AG09309 (cell line): ENCODE measurements at regions not wholly inside any gene's neighbourhood (a gene's known extent, or its start where the extent isn't known, plus 50 kb on each side); places are given as distances from the start of the nearest gene placed in this dataset.
A peak's percentile ranks its signal among the peaks of the same experiment; 100 is the strongest.

Source experiments
- DNase-seq: peaks from one replicate; pipeline ENCODE4 v3.0.0-alpha.2; 2010; ENCODE audit warnings: low read depth
- H3K4me3 ChIP-seq: 2 replicates; pipeline ENCODE4 v1.5.1; 2011; ENCODE audit warnings: mild to moderate bottlenecking, low read depth, low read length, moderate library complexity; ENCODE audit not compliant: control insufficient read depth
- CTCF ChIP-seq: IDR thresholded peaks from 2 replicates; pipeline ENCODE4 v1.5.1; 2011; ENCODE audit warnings: mild to moderate bottlenecking, low read depth, low read length, inconsistent platforms; ENCODE audit not compliant: insufficient read depth, control insufficient read depth; ENCODE audit errors: missing control alignments

- no peak for TF ChIP-seq CTCF
- H3K4me3 ChIP-seq: no peak overlapping the region
- no peak for DNase-seq
Observed at GRCh38 chr9:1416261-1416660, 366.1 kb downstream of the DMRT2 start.

- no peak for TF ChIP-seq CTCF
- no peak overlapping the region for H3K4me3 ChIP-seq
- DNase-seq: no peak
Observed at GRCh38 chr9:1421436-1421835, 371.3 kb downstream of the DMRT2 start.

- H3K4me3 ChIP-seq: no peak overlapping the region
- no peak for DNase-seq
- TF ChIP-seq CTCF: no peak
Observed at GRCh38 chr9:1427875-1428274, 377.7 kb downstream of the DMRT2 start.

DNA sequence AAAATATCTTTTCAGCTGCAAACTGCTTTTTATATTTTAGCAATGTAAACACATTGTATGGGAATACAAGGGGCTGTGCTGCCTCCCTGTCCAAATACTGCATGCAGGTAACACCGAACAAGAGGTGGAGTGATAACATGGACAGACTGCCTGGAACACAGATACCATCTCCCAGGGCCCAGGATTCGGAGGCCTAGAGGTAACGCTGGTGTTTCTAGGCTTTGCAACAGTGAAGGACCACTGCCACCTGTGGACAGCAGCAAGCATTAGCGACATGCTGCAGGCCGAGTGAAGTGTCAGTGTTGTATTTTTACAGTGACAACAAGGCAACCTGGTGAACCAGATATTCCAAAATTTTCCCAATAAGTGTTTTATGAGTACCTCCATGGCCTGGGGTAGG, 379.1 kb downstream of the DMRT2 start:
- TF ChIP-seq CTCF: peak; percentile 11
- no peak for DNase-seq

DNA sequence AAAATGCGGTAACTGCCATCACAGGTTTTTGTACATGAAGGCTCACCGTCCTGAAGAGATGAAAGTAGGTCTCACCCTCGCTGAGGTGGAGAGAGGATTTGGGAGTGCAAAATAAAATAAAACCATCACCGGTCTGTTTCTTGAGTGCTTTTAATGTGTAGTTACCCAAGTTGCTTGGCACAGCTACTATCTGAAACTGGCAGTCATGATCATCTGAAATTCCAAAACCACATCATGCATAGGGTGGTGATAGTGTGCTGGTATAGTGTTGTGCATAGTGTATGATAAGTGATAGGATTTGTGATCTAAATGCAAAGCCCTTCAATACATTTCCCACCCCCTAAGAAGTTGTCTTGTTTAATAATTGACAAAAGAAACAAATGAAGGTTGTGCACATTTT, 381.3 kb downstream of the DMRT2 start:
- H3K4me3 ChIP-seq: no peak overlapping the region
- no peak for TF ChIP-seq CTCF
- no peak for DNase-seq

More for the DNA sequence above, 379.1 kb downstream of the DMRT2 start:
- H3K4me3 ChIP-seq: no peak overlapping the region

- DNase-seq: no peak
- no peak overlapping the region for H3K4me3 ChIP-seq
- peak; percentile 4 for TF ChIP-seq CTCF
Observed at GRCh38 chr9:1434052-1434767, 384.1 kb downstream of the DMRT2 start.

DNA sequence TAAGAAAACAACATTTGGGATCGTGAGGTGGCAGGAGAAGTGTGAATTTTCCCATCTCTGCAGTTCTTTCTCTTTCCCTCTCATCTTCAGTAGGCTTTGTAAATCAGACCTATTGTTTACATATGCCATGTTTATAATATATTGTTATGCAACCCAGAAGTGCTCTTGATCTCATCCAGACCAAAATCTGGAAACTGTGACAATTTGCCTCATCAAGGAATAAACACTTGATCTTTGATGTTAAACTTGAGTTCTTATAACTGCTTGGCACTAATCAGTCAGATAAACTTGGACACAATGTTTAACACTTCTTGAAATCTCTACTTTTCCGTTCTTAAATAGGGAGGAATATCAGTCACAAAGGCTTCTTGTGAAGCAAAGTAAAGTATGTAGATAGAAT, 384.7 kb downstream of the DMRT2 start:
- no peak for TF ChIP-seq CTCF
- H3K4me3 ChIP-seq: no peak overlapping the region
- no peak for DNase-seq
